GM23248 (cell line): ENCODE measurements at regions not wholly inside any gene's neighbourhood (a gene's known extent, or its start where the extent isn't known, plus 50 kb on each side); places are given as distances from the start of the nearest gene placed in this dataset.

Source experiments
- EZH2 ChIP-seq: fragments of 200-600 bp; sonication (generic); IDR thresholded peaks from 2 replicates; pipeline ENCODE4 v1.6.1; 2018; ENCODE audit warnings: antibody characterized with exemption, mild to moderate bottlenecking; ENCODE audit not compliant: insufficient read depth, poor library complexity, severe bottlenecking
- EZH2phosphoT487 ChIP-seq: fragments of 200-600 bp; sonication (generic); IDR thresholded peaks from 2 replicates; pipeline ENCODE4 v1.6.1; 2018; ENCODE audit warnings: antibody characterized with exemption, moderate library complexity, mild to moderate bottlenecking, low read depth; ENCODE audit not compliant: insufficient read depth

GRCh38 chr10:37057261-37057660, 68.1 kb upstream of the ANKRD30A start:
- no peak for TF ChIP-seq EZH2phosphoT487
- no peak for TF ChIP-seq EZH2
